Esophagus squamous epithelium (tissue), 4 donors: ENCODE measurements at regions not wholly inside any gene's neighbourhood (a gene's known extent, or its start where the extent isn't known, plus 50 kb on each side); places are given as distances from the start of the nearest gene placed in this dataset.

Source experiments
- CTCF ChIP-seq, 6 experiments: fragments of 450-650 bp in 4 of 6; fragments of 200-600 bp in 2 of 6; sonication (generic) in 2 of 6; IDR thresholded peaks; one replicate each; pipeline ENCODE4 v1.5.1; 2016 to 2019; ENCODE audit warnings: antibody characterized with exemption in 6 of 6, mild to moderate bottlenecking in 4 of 6, moderate library complexity in 4 of 6
- POLR2A ChIP-seq, 4 donors: fragments of 450-650 bp; IDR thresholded peaks; one replicate each; pipeline ENCODE4 v1.6.1; 2017; ENCODE audit warnings: antibody characterized with exemption in 4 of 4, mild to moderate bottlenecking in 4 of 4, moderate library complexity in 3 of 4

GRCh38 chr9:89884356-89885083, 279.7 kb downstream of the GADD45G start:
- TF ChIP-seq CTCF (IDR thresholded peaks at IDR 0.05) = no peak
- TF ChIP-seq POLR2A (IDR thresholded peaks at IDR 0.05) = no peak
